ENCODE measurements at regions not wholly inside any gene's neighbourhood (a gene's known extent, or its start where the extent isn't known, plus 50 kb on each side); places are given as distances from the start of the nearest gene placed in this dataset.
"Not testable (repeated sequence)": the region's sequence is repeated elsewhere in the genome, so short reads cannot be mapped to it uniquely, and the experiment has no call there.

GRCh38 chr16:61237884-61238485, 798.3 kb downstream of the CDH8 start:
- DNase-seq, result no peak
- intact Hi-C loops (cut with DNase I), result no loop called here

- intact Hi-C loops (cut with DNase I), result no loop called here
- DNase-seq, result no peak
Observed at GRCh38 chr16:61233713-61234112, 802.5 kb downstream of the CDH8 start.

GRCh38 chr16:61228371-61228770, 807.9 kb downstream of the CDH8 start:
- intact Hi-C loops (cut with DNase I), result no loop called here
- DNase-seq, result no peak

DNA sequence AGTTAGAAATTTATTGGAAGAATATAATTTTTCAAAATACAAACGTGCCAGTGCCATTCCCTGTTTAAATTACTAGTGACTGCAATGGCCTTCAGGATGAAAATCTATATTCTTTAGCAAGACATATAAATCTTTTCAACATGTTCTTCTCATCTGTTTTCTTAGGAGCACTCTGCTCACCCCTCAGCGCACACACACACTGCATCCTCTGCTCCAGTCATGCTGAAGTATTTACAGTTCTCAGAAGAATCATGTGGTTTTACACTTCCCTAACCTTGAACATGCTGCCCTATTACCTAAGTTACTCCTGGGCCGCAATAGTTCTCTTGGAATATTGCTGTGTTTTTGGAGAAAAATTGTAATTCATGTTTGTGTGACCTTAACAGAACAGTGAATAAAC, 820.6 kb downstream of the CDH8 start:
- no peak for DNase-seq
- intact Hi-C loops (cut with DNase I), result no loop called here

GRCh38 chr16:61214780-61215179, 821.5 kb downstream of the CDH8 start:
- intact Hi-C loops (cut with DNase I), result no loop called here
- no peak for DNase-seq

DNA sequence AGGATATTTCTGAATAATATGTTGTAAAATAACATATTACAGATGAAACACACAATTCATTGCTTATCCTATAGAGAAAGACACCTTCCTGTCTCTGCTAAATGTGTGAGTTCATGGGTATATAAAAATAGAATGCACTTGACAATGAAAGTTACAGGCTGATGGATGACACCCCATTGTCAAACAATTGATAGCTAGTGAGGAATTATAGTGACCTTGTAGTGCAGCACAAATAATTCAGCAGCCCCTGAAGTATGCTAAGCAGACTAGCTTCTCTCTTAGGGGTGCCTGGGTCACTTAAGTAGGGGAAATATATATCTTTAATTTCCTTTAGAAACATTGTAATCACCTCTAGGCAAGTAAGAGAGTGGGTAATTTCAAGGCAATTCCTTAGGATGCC, 826.2 kb downstream of the CDH8 start:
- no peak for DNase-seq
- intact Hi-C loops (cut with DNase I), result no loop called here

GRCh38 chr16:61195006-61195405, 841.2 kb downstream of the CDH8 start:
- DNase-seq, result no peak
- intact Hi-C loops (cut with DNase I), result no loop called here

DNA sequence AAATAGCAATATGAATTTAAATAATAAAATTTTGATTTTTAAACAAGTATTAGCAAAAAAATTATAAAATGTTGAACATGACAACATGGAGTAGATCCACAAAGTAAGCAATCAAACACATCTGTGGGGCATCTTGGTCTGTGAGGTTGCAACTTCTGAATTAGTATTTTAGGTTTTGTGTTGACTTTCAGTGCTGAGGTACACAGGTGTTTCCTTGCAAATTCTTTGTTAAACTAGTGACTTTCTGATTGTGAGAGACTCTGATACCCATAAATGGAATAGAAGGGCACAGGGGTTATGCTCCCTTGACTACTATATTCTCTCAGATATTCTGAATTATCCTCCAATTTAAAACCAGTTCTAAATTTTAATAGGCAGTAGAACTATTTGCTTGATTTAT, 841.7 kb downstream of the CDH8 start:
- intact Hi-C loops (cut with DNase I), result no loop called here
- no peak for DNase-seq

DNA sequence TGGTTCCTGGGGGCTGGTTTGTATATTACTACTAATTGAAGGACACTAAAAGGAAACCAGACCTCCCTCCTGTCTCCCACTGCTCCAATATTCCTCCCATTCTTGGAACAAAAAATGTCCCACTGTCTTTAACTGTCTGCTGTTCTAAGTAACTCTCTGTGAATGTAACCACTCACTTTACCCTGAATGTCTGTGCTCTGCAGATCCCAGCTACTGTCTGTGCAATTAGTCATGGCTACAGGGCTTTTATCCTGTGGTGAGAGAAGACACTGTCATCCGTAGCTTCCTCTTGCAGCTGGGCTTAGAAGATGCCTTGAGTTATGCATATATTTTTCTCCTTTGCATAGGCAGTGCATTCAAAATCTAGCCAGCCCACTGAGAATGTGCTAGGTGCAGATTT, 853.8 kb downstream of the CDH8 start:
- DNase-seq, result no peak
- intact Hi-C loops (cut with DNase I), result no loop called here

DNA sequence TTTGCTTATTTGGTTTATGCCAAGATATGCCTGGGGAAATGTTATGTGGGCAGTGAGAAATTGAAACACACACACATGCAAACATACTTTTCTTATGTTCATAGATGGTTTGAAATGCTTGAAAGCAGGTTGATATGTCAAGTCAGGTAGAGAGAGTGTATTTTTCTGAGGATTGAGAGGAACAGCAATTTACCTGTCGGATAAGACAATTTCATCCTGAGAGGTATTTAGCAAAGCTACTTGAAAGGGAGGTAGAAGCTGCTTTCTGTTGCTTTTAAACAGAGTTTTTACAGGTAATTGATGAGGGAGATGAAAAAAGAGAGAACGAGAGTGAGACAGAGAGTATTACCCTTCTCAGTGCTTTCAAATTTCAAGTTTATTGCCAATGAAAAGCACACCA, 854.3 kb downstream of the CDH8 start:
- no peak for DNase-seq
- intact Hi-C loops (cut with DNase I), result no loop called here

DNA sequence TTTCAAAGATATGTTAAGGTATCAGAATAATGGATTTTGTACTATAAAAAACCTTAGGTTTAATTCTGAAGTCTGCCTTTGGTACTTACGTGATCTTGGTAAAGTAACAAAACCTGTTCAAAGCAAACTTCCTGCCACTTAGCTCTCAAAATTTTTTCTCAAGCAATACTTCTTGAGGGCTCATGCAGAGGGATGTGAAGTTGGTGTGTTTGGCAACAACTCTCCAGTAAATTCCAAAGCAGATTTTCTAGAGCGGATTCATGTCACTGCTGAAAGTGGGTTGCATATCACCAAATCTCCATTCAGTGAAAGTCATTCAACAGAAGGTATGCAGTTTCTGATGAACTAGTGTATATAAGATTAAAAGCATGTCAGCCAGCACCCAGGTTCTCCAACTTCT, 856.7 kb downstream of the CDH8 start:
- intact Hi-C loops (cut with DNase I), result no loop called here
- DNase-seq, result no peak

DNA sequence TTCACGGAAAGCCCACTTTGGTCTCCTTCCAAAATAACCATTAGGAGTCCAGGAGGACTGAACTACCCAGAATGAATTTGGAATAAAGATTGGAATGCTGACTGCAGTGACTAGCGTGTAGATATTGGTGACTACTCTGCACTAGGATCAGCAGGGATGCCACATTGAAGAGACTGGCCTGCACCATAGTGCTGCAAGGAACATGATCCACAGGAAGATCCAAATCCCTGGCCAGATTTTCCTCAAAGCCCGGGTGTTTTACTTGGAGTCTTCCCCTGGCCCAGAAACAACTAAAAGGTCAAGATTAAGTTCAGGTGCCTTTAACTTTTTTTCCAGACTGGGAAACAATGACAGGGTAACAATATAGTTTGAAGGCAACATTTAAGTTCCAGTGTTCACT, 870.4 kb downstream of the CDH8 start:
- intact Hi-C loops (cut with DNase I), result no loop called here
- no peak for DNase-seq

DNA sequence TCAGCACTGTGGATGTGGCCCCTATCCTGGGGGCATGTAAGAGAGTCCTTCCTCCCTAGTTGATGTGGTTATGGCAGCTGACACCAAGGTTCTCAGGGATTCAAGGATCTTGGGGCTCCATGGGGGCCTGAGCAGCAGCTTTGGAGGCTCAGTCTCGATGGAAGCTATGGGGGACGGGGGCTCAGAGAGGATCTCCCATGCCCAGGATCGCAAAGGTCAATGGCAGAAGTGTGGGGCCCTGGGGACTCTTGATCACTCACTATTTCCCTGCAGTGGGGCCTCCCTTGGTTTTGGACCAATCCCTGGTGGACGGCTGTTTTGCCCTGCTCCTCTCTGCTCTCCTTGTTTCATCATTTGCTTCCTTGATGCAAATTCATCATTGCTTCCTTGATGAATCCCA, 885.9 kb downstream of the CDH8 start:
- intact Hi-C loops (cut with DNase I), result no loop called here
- no peak for DNase-seq

DNA sequence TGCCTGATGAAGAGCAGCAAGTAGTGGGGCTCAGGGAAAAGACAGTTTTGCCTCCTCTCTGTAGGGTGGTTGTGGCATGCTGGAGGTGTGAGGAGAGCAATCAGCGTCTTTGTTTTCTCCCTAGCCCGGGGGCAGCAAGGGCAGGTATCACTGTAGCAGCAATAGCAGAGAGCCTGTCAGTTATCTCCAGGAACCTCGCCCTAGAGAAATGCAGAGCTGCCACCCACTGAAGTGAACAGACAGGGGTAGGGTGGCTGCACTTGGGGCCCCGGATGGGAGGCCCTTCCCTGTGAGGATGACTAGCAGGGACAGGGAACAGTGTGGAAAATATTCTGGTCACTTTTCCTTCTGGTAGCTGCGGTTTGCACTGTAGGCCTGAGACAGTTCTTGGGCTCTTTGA, 886.5 kb downstream of the CDH8 start:
- intact Hi-C loops (cut with DNase I), result no loop called here

GRCh38 chr16:61148930-61149329, 887.3 kb downstream of the CDH8 start:
- intact Hi-C loops (cut with DNase I), result no loop called here
- DNase-seq, result no peak

More for the DNA sequence above, 886.5 kb downstream of the CDH8 start:
- no peak for DNase-seq

DNA sequence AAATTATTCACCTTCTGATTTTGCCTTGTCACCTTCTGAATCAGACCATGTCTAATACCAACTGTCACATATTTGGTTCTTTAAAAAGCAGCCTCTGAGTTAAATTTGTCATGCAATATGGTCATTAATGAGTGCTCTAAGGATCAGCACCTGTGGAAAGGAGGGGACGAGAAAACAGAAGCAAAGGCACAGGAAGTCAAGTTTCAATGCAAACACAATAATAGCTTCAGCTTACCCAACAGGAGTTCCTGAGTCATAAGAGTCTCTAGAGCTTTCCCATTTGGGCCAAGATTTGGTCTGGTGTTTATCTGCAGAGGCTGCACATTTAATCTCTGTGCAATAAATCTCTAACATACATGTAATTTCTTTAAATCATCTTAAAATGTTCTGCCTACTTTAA, 889.8 kb downstream of the CDH8 start:
- DNase-seq, result no peak
- intact Hi-C loops (cut with DNase I), result no loop called here

GRCh38 chr16:61131447-61131846, 904.8 kb downstream of the CDH8 start:
- intact Hi-C loops (cut with DNase I), result no loop called here

GRCh38 chr16:61128545-61129323, 907.5 kb downstream of the CDH8 start:
- intact Hi-C loops (cut with DNase I), result no loop called here
- no peak for DNase-seq

More at GRCh38 chr16:61131447-61131846, 904.8 kb downstream of the CDH8 start:
- no peak for DNase-seq

DNA sequence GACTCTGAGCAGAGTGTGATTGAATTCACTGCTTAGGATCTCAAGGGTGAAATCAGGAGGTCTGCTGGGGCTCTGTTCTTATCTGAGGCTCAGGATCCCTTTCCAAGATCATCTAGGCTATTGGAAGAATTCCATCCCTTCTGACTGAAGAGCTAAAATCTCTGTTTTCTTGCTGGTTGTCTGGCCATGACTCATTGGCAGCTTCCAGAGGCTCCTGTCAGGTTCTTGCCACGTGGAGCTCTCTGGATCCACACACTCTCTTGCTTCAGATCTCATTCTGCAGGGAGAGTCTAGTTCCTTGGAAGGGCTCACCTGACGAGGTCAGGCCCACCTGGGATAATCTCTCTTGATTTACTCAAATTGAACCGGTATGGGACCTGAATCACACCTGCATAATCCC, 930.7 kb downstream of the CDH8 start:
- no peak for DNase-seq
- intact Hi-C loops (cut with DNase I), result no loop called here

- intact Hi-C loops (cut with DNase I), result no loop called here
- no peak for DNase-seq
Observed at GRCh38 chr16:61098505-61098904, 937.7 kb downstream of the CDH8 start.

- intact Hi-C loops (cut with DNase I); DNase-seq: not testable (repeated sequence)
Observed at GRCh38 chr16:61091300-61091699, 944.9 kb downstream of the CDH8 start.

Measured in head of caudate nucleus (tissue), 42 donors.